ENCODE measurements at regions not wholly inside any gene's neighbourhood (a gene's known extent, or its start where the extent isn't known, plus 50 kb on each side); places are given as distances from the start of the nearest gene placed in this dataset.
"Not testable (repeated sequence)": the region's sequence is repeated elsewhere in the genome, so short reads cannot be mapped to it uniquely, and the experiment has no call there.

DNA sequence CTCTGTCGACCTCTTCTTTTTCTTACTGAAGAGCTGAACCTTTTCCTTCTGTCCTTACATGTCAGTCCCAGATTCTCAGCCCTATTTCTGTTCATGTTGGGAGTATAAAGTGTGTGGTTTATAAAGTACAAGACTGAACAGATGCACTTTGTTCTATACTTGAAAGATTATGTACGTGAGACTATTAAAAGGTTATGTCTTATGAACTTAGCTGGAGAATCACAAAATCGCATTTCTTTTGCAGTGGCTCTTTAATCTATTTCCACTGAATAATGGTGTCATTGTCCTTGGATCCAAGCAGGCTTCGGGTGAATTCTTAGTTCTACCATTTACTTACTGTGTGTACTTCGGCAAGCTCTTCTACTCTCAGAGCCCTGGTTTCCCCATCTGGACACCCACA, 558.4 kb downstream of the TMEM135 start:
- Histone ChIP-seq H3K36me3 (ENCODE audit: control insufficient read depth in 4 of 4, insufficient read depth in 4 of 4, low read length in 3 of 4) (no peaks in the 10 kb centered on the region), H3K27ac (ENCODE audit: insufficient read depth in 1 of 2, low read depth in 1 of 2, low read length in 2 of 2, poor library complexity in 1 of 2, severe bottlenecking in 2 of 2) (no peak overlapping the region), H3K4me3 (ENCODE audit: control insufficient read depth in 1 of 7, extremely low read depth in 1 of 7, insufficient read depth in 4 of 7, low read depth in 2 of 7, low read length in 6 of 7) (no peak overlapping the region), H3K9me3 (ENCODE audit: control extremely low read depth in 1 of 5, control insufficient read depth in 4 of 5, insufficient read depth in 2 of 5, low read depth in 1 of 5, low read length in 4 of 5) (no peaks in the 10 kb centered on the region), H3K4me1 (ENCODE audit: control extremely low read depth in 1 of 4, control insufficient read depth in 4 of 4, insufficient read depth in 4 of 4, low read length in 3 of 4) (no peaks in the 10 kb centered on the region), H3K27me3 (replicated peaks in 2 of 5; ENCODE audit: control insufficient read depth in 4 of 5, insufficient read depth in 5 of 5, low read length in 4 of 5) (no peaks in the 10 kb centered on the region)
- CTCF ChIA-PET, result interaction anchor here (1.3 to 1.4 kb wide), 2 partner anchors 8 to 12 kb away, joined by 3 read pairs; no protein-coding TSS in a partner anchor
- POLR2A ChIA-PET, result no interaction called here
- WGBS (ENCODE audit: insufficient coverage), result 87% methylated on average over 4 of the region's 5 CpGs
- no peak for DNase-seq

DNA sequence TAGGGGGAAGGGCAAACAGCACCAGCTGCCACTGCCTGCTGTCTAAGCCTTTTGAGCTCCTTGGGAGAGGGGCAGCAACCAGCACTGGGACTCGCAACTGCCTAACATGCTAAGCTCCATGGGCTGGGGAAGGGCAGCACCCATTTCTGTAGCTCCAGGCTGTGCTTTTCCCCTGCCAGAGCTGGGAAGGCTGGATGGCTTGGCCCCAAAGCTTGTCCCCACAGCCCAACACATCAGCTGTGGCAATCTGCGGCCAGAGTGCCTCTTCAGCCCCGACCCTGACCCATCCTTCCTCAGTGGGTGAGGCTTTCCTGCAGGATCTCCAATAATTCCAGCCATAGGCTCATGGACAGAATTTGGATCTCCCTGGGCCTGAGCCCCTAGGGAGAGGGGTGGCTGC, 551.3 kb downstream of the TMEM135 start:
- ChIA-PET CTCF (interaction anchor here (1.3 kb wide), 1 partner anchor 16 kb away, joined by 3 read pairs; no protein-coding TSS in a partner anchor), POLR2A (no interaction called here)
- Histone ChIP-seq H3K4me1 (ENCODE audit: control extremely low read depth in 1 of 4, control insufficient read depth in 4 of 4, insufficient read depth in 4 of 4, low read length in 3 of 4) (no peaks in the 10 kb centered on the region), H3K4me3 (ENCODE audit: control insufficient read depth in 1 of 7, extremely low read depth in 1 of 7, insufficient read depth in 4 of 7, low read depth in 2 of 7, low read length in 6 of 7) (no peak overlapping the region), H3K27me3 (replicated peaks in 2 of 5; ENCODE audit: control insufficient read depth in 4 of 5, insufficient read depth in 5 of 5, low read length in 4 of 5) (no peaks in the 10 kb centered on the region), H3K27ac (ENCODE audit: insufficient read depth in 1 of 2, low read depth in 1 of 2, low read length in 2 of 2, poor library complexity in 1 of 2, severe bottlenecking in 2 of 2) (no peak overlapping the region), H3K36me3 (ENCODE audit: control insufficient read depth in 4 of 4, insufficient read depth in 4 of 4, low read length in 3 of 4) (no peaks in the 10 kb centered on the region), H3K9me3 (ENCODE audit: control extremely low read depth in 1 of 5, control insufficient read depth in 4 of 5, insufficient read depth in 2 of 5, low read depth in 1 of 5, low read length in 4 of 5) (peaks cover 0 to 10% (median 6%) of the 10 kb centered on the region in 5 experiments)
- WGBS (ENCODE audit: insufficient coverage), result 100% methylated on average over 2 of the region's 3 CpGs
- DNase-seq, result no peak

DNA sequence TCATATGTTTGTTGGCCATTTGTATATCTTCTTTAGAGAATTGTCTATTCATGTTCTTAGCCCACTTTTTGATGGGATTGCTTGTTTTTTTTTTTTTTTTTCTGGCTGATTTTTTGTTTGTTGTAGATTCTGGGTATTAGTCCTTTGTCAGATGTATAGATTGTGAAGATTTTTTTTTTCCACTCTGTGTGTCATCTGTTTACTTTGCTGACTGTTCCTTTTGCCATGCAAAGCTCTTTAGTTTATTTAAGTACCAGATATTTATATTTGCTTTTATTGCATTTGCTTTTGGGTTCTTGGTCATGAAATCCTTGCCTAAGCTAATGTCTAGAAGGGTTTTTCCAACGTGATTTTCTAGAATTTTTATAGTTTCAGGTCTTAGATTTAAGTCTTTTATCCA, 547.9 kb downstream of the TMEM135 start:
- H3K9me3 ChIP-seq (ENCODE audit: control extremely low read depth in 1 of 5, control insufficient read depth in 4 of 5, insufficient read depth in 2 of 5, low read depth in 1 of 5, low read length in 4 of 5); POLR2A ChIA-PET; H3K4me3 ChIP-seq (ENCODE audit: control insufficient read depth in 1 of 7, extremely low read depth in 1 of 7, insufficient read depth in 4 of 7, low read depth in 2 of 7, low read length in 6 of 7); H3K36me3 ChIP-seq (ENCODE audit: control insufficient read depth in 4 of 4, insufficient read depth in 4 of 4, low read length in 3 of 4); H3K27me3 ChIP-seq (replicated peaks in 2 of 5; ENCODE audit: control insufficient read depth in 4 of 5, insufficient read depth in 5 of 5, low read length in 4 of 5); H3K4me1 ChIP-seq (ENCODE audit: control extremely low read depth in 1 of 4, control insufficient read depth in 4 of 4, insufficient read depth in 4 of 4, low read length in 3 of 4); CTCF ChIA-PET; H3K27ac ChIP-seq (ENCODE audit: insufficient read depth in 1 of 2, low read depth in 1 of 2, low read length in 2 of 2, poor library complexity in 1 of 2, severe bottlenecking in 2 of 2); DNase-seq: not testable (repeated sequence)
- WGBS (ENCODE audit: insufficient coverage), result no CpG with 5 or more reads among the region's 1 CpG

DNA sequence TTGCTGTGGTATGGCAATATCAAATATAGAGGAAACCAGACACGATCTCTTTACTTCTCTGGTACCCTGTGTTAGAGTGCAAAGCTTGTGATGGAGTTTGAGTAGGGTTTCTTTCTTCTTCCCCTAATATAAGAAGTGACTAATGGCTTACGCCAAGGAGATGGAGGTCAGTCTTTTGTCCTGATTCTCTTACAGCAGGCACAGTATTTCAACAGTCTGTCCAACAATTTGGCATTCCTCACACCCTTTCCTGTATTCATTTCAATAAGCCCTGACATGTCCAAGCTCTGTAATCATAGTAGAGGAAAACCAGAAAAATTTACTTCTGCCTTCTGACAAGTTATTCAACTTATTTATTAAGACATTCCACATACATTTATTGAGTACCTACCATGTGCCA, 546.2 kb downstream of the TMEM135 start:
- H3K36me3 ChIP-seq (ENCODE audit: control insufficient read depth in 4 of 4, insufficient read depth in 4 of 4, low read length in 3 of 4), result no peaks in the 10 kb centered on the region
- H3K4me3 ChIP-seq (ENCODE audit: control insufficient read depth in 1 of 7, extremely low read depth in 1 of 7, insufficient read depth in 4 of 7, low read depth in 2 of 7, low read length in 6 of 7), result no peak overlapping the region
- H3K27ac ChIP-seq (ENCODE audit: insufficient read depth in 1 of 2, low read depth in 1 of 2, low read length in 2 of 2, poor library complexity in 1 of 2, severe bottlenecking in 2 of 2), result no peak overlapping the region
- 90% methylated on average over 2 of the region's 2 CpGs for WGBS (ENCODE audit: insufficient coverage)
- no peak for DNase-seq
- H3K9me3 ChIP-seq (ENCODE audit: control extremely low read depth in 1 of 5, control insufficient read depth in 4 of 5, insufficient read depth in 2 of 5, low read depth in 1 of 5, low read length in 4 of 5), result peaks cover 0 to 4% (median 3%) of the 10 kb centered on the region in 5 experiments
- no peaks in the 10 kb centered on the region for H3K4me1 ChIP-seq (ENCODE audit: control extremely low read depth in 1 of 4, control insufficient read depth in 4 of 4, insufficient read depth in 4 of 4, low read length in 3 of 4)
- ChIA-PET POLR2A (no interaction called here), CTCF (interaction anchor here (1.4 kb wide), 1 partner anchor 12 kb away, joined by 3 read pairs; no protein-coding TSS in a partner anchor)
- no peaks in the 10 kb centered on the region for H3K27me3 ChIP-seq (replicated peaks in 2 of 5; ENCODE audit: control insufficient read depth in 4 of 5, insufficient read depth in 5 of 5, low read length in 4 of 5)

DNA sequence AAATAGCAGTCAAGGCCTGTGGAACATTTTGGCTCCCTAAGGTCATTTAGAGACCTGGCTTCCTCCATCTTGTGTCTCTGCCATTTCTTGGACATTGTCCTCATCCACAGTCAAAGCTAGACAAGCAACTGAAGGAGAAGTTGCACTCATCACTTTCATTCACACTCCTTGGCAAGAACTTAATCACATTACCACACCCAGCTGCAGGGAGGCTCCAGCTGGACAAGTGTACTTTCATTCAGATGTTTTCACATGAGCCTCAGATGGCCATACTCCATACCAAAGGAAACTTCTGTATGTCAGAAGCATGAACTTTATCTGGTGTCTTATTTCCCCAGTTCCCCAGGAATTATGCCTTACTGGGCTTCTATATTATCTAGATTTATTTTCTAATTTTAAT, 537.4 kb downstream of the TMEM135 start:
- ChIA-PET POLR2A (no interaction called here), CTCF (interaction anchor here (2.3 kb wide), 1 partner anchor 12 kb away, joined by 6 read pairs; no protein-coding TSS in a partner anchor)
- no peak for DNase-seq

DNA sequence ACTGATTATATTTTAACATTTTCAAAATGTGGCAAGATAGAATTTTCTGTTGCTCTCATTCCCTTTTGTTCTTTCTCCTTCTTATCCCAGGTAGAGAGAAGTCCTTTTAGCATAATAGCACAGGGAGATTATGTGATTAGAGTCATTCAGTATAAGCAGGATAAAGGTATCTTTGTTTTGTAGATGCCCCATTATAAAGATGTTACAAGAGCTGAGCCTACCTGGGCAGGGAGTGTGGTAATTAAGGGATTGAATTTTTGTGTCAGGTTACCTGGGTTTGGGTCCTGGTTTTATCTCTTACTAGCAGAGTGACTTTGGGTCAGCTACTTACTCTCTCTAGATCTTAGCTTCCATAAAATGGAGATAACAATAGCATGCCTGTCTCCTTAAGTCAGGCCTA, 536.5 kb downstream of the TMEM135 start:
- H3K4me3 ChIP-seq (ENCODE audit: control insufficient read depth in 1 of 7, extremely low read depth in 1 of 7, insufficient read depth in 4 of 7, low read depth in 2 of 7, low read length in 6 of 7), result no peak overlapping the region
- no peak overlapping the region for H3K27ac ChIP-seq (ENCODE audit: insufficient read depth in 1 of 2, low read depth in 1 of 2, low read length in 2 of 2, poor library complexity in 1 of 2, severe bottlenecking in 2 of 2)
- no peaks in the 10 kb centered on the region for H3K4me1 ChIP-seq (ENCODE audit: control extremely low read depth in 1 of 4, control insufficient read depth in 4 of 4, insufficient read depth in 4 of 4, low read length in 3 of 4)
- POLR2A ChIA-PET, result no interaction called here
- H3K36me3 ChIP-seq (ENCODE audit: control insufficient read depth in 4 of 4, insufficient read depth in 4 of 4, low read length in 3 of 4), result no peaks in the 10 kb centered on the region
- no peak for DNase-seq
- CTCF ChIA-PET, result no interaction called here
- H3K27me3 ChIP-seq (replicated peaks in 2 of 5; ENCODE audit: control insufficient read depth in 4 of 5, insufficient read depth in 5 of 5, low read length in 4 of 5), result no peaks in the 10 kb centered on the region
- no peaks in the 10 kb centered on the region for H3K9me3 ChIP-seq (ENCODE audit: control extremely low read depth in 1 of 5, control insufficient read depth in 4 of 5, insufficient read depth in 2 of 5, low read depth in 1 of 5, low read length in 4 of 5)

More for the DNA sequence above, 537.4 kb downstream of the TMEM135 start:
- H3K4me3 ChIP-seq (ENCODE audit: control insufficient read depth in 1 of 7, extremely low read depth in 1 of 7, insufficient read depth in 4 of 7, low read depth in 2 of 7, low read length in 6 of 7), result no peak overlapping the region
- no peaks in the 10 kb centered on the region for H3K4me1 ChIP-seq (ENCODE audit: control extremely low read depth in 1 of 4, control insufficient read depth in 4 of 4, insufficient read depth in 4 of 4, low read length in 3 of 4)
- no peaks in the 10 kb centered on the region for H3K9me3 ChIP-seq (ENCODE audit: control extremely low read depth in 1 of 5, control insufficient read depth in 4 of 5, insufficient read depth in 2 of 5, low read depth in 1 of 5, low read length in 4 of 5)
- H3K27ac ChIP-seq (ENCODE audit: insufficient read depth in 1 of 2, low read depth in 1 of 2, low read length in 2 of 2, poor library complexity in 1 of 2, severe bottlenecking in 2 of 2), result no peak overlapping the region
- H3K36me3 ChIP-seq (ENCODE audit: control insufficient read depth in 4 of 4, insufficient read depth in 4 of 4, low read length in 3 of 4), result no peaks in the 10 kb centered on the region
- H3K27me3 ChIP-seq (replicated peaks in 2 of 5; ENCODE audit: control insufficient read depth in 4 of 5, insufficient read depth in 5 of 5, low read length in 4 of 5), result no peaks in the 10 kb centered on the region

DNA sequence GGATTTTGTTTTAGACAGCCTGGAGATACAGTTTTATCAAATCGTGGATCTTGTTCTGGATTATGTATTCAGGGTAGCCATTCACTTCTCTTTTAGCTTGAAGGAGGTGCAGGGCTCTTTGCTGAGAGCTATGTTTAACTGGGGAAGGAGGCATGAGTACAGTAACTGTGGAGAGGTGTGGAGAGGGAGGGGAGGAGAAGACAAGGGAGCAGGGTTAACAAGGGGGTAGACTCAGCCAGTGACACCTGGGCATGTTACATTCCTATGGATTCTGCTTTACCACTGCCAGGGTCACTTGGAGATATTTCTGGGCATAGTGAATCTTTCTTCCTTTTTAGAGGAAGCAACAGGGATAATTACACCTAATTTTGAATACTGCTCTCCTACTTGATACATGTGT, 536.0 kb downstream of the TMEM135 start:
- H3K36me3 ChIP-seq (ENCODE audit: control insufficient read depth in 4 of 4, insufficient read depth in 4 of 4, low read length in 3 of 4), result no peaks in the 10 kb centered on the region
- no peaks in the 10 kb centered on the region for H3K27me3 ChIP-seq (replicated peaks in 2 of 5; ENCODE audit: control insufficient read depth in 4 of 5, insufficient read depth in 5 of 5, low read length in 4 of 5)
- WGBS (ENCODE audit: insufficient coverage), result no CpG with 5 or more reads among the region's 1 CpG
- no peaks in the 10 kb centered on the region for H3K4me1 ChIP-seq (ENCODE audit: control extremely low read depth in 1 of 4, control insufficient read depth in 4 of 4, insufficient read depth in 4 of 4, low read length in 3 of 4)
- H3K9me3 ChIP-seq (ENCODE audit: control extremely low read depth in 1 of 5, control insufficient read depth in 4 of 5, insufficient read depth in 2 of 5, low read depth in 1 of 5, low read length in 4 of 5), result no peaks in the 10 kb centered on the region
- H3K4me3 ChIP-seq (ENCODE audit: control insufficient read depth in 1 of 7, extremely low read depth in 1 of 7, insufficient read depth in 4 of 7, low read depth in 2 of 7, low read length in 6 of 7), result no peak overlapping the region
- DNase-seq, result no peak
- H3K27ac ChIP-seq (ENCODE audit: insufficient read depth in 1 of 2, low read depth in 1 of 2, low read length in 2 of 2, poor library complexity in 1 of 2, severe bottlenecking in 2 of 2), result no peak overlapping the region
- POLR2A ChIA-PET, result no interaction called here
- CTCF ChIA-PET, result no interaction called here

Measured in common myeloid progenitor, CD34-positive (primary cell).